ENCODE measurements at regions not wholly inside any gene's neighbourhood (a gene's known extent, or its start where the extent isn't known, plus 50 kb on each side); places are given as distances from the start of the nearest gene placed in this dataset.

GRCh38 chr4:85246055-85246454 is 228.9 kb upstream of the ARHGAP24 start:
- TF ChIP-seq ARNTL (CRISPR knock-in tag; IDR thresholded peaks at IDR 0.05; ENCODE audit: borderline replicate concordance, low read depth) (no peak), ISL1 (CRISPR knock-in tag; IDR thresholded peaks at IDR 0.05) (no peak), GLIS3 (CRISPR knock-in tag; IDR thresholded peaks at IDR 0.05) (no peak), TSHZ2 (CRISPR knock-in tag; IDR thresholded peaks at IDR 0.05) (no peak), ZNF565 (CRISPR knock-in tag; conservative IDR thresholded peaks at IDR 0.05; ENCODE audit: low read depth) (no peak), ZFP3 (CRISPR knock-in tag; IDR thresholded peaks at IDR 0.05) (no peak), ZFP30 (CRISPR knock-in tag; IDR thresholded peaks at IDR 0.05) (no peak), PATZ1 (CRISPR knock-in tag; IDR thresholded peaks at IDR 0.05; ENCODE audit: borderline replicate concordance) (no peak)
- no peak for ATAC-seq

GRCh38 chr4:85250852-85251251 is 224.1 kb upstream of the ARHGAP24 start:
- no peak for ATAC-seq
- TF ChIP-seq POU6F1 (CRISPR knock-in tag; IDR thresholded peaks at IDR 0.05; ENCODE audit: borderline replicate concordance, low read depth) (no peak), ZC3H10 (CRISPR knock-in tag; IDR thresholded peaks at IDR 0.05) (no peak), SNAI2 (CRISPR knock-in tag; IDR thresholded peaks at IDR 0.05) (no peak), ZFP30 (CRISPR knock-in tag; IDR thresholded peaks at IDR 0.05) (no peak), PPARA (CRISPR knock-in tag; IDR thresholded peaks at IDR 0.05; ENCODE audit: borderline replicate concordance) (no peak), ZFP3 (CRISPR knock-in tag; IDR thresholded peaks at IDR 0.05) (no peak), OSR1 (CRISPR knock-in tag; IDR thresholded peaks at IDR 0.05) (no peak), GLIS3 (CRISPR knock-in tag; IDR thresholded peaks at IDR 0.05) (no peak), TOX (CRISPR knock-in tag; IDR thresholded peaks at IDR 0.05; ENCODE audit: borderline replicate concordance) (no peak), ESRRG (CRISPR knock-in tag; IDR thresholded peaks at IDR 0.05) (no peak), CREB5 (CRISPR knock-in tag; IDR thresholded peaks at IDR 0.05; ENCODE audit: low read depth) (no peak), CSRNP3 (CRISPR knock-in tag; IDR thresholded peaks at IDR 0.05) (no peak), RARB (CRISPR knock-in tag; IDR thresholded peaks at IDR 0.05) (no peak), ARNTL (CRISPR knock-in tag; IDR thresholded peaks at IDR 0.05; ENCODE audit: borderline replicate concordance, low read depth) (no peak), TCF4 (CRISPR knock-in tag; IDR thresholded peaks at IDR 0.05; ENCODE audit: borderline replicate concordance) (no peak), BACH2 (CRISPR knock-in tag; IDR thresholded peaks at IDR 0.05; ENCODE audit: borderline replicate concordance) (no peak)

- no peak for ATAC-seq
- TF ChIP-seq PATZ1 (CRISPR knock-in tag; IDR thresholded peaks at IDR 0.05; ENCODE audit: borderline replicate concordance) (no peak), SNAI2 (CRISPR knock-in tag; IDR thresholded peaks at IDR 0.05) (no peak), POU6F1 (CRISPR knock-in tag; IDR thresholded peaks at IDR 0.05; ENCODE audit: borderline replicate concordance, low read depth) (no peak), CSDC2 (CRISPR knock-in tag; IDR thresholded peaks at IDR 0.05) (no peak), TSHZ2 (CRISPR knock-in tag; IDR thresholded peaks at IDR 0.05) (no peak), PPARA (CRISPR knock-in tag; IDR thresholded peaks at IDR 0.05; ENCODE audit: borderline replicate concordance) (no peak), OSR1 (CRISPR knock-in tag; IDR thresholded peaks at IDR 0.05) (no peak), ZNF565 (CRISPR knock-in tag; conservative IDR thresholded peaks at IDR 0.05; ENCODE audit: low read depth) (no peak)
Observed at GRCh38 chr4:85257817-85258370, 217.1 kb upstream of the ARHGAP24 start.
